ENCODE measurements at regions not wholly inside any gene's neighbourhood (a gene's known extent, or its start where the extent isn't known, plus 50 kb on each side); places are given as distances from the start of the nearest gene placed in this dataset.

DNA sequence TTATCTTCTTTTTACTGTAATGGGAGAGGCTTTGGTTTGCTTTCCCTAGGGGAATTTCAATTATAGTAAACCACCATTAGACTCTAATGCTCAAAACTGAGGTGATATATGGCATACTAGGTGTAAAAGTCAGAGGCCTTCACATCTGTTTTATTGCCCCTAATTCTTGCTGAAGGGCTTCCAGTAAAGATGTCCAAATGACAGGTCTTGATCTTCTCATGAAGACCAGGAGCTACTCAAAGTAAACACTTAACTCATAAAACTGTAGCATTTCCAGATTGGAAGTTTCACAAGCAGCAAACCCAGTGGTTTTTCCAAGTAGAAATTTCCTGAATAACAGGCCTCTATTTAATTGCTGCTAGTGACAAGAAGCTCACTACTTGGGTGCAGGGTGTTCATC lies 286.8 kb downstream of the RBM43 start:
- H3K27ac Mint-ChIP-seq, result no peak overlapping the region
- no peaks in the 10 kb centered on the region for H3K27me3 Mint-ChIP-seq (ENCODE audit: low read depth)
- CTCF ChIA-PET, result no interaction called here
- H3K9me3 Mint-ChIP-seq, result peaks cover 20% of the 10 kb centered on the region
- no peak overlapping the region for H3K4me3 Mint-ChIP-seq
- peaks cover 7% of the 10 kb centered on the region for H3K36me3 Mint-ChIP-seq
- POLR2A ChIA-PET, result no interaction called here
- TF ChIP-seq, protein P1, sequence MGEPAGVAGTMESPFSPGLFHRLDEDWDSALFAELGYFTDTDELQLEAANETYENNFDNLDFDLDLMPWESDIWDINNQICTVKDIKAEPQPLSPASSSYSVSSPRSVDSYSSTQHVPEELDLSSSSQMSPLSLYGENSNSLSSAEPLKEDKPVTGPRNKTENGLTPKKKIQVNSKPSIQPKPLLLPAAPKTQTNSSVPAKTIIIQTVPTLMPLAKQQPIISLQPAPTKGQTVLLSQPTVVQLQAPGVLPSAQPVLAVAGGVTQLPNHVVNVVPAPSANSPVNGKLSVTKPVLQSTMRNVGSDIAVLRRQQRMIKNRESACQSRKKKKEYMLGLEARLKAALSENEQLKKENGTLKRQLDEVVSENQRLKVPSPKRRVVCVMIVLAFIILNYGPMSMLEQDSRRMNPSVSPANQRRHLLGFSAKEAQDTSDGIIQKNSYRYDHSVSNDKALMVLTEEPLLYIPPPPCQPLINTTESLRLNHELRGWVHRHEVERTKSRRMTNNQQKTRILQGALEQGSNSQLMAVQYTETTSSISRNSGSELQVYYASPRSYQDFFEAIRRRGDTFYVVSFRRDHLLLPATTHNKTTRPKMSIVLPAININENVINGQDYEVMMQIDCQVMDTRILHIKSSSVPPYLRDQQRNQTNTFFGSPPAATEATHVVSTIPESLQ (CRISPR knock-in tag; IDR thresholded peaks at IDR 0.05), result no peak
- TF ChIP-seq RORB (CRISPR knock-in tag; IDR thresholded peaks at IDR 0.05), result peak; percentile 91; the same call in 1 of the 2 replicates
- H3K4me1 Mint-ChIP-seq, result peaks cover 26% of the 10 kb centered on the region
- ATAC-seq, result no peak
- DNase-seq (ENCODE audit: low spot score), result no peak

DNA sequence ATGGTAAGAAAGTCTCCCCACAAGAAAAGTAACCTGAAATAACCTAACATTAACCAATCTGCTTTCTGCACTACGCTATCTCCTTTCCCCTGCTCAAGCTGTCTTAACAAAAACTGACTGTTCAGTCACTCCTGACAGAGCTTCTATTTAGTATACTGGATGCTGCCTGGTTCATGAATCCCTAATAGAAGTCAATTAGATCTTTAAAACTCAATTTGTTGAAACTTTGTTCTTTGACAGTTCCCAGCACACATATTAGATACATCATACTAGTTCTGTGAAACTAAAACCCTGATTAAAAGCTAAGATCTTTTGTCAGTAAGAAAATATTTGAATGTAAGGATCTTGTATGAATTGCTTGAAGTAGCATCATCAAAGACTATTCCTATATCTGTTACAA lies 287.4 kb downstream of the RBM43 start:
- ChIA-PET CTCF (no interaction called here), POLR2A (no interaction called here)
- Mint-ChIP-seq H3K4me1 (peaks cover 26% of the 10 kb centered on the region), H3K27ac (no peak overlapping the region), H3K27me3 (ENCODE audit: low read depth) (no peaks in the 10 kb centered on the region), H3K36me3 (peaks cover 7% of the 10 kb centered on the region), H3K4me3 (no peak overlapping the region), H3K9me3 (peaks cover 22% of the 10 kb centered on the region)
- TF ChIP-seq, protein P2, sequence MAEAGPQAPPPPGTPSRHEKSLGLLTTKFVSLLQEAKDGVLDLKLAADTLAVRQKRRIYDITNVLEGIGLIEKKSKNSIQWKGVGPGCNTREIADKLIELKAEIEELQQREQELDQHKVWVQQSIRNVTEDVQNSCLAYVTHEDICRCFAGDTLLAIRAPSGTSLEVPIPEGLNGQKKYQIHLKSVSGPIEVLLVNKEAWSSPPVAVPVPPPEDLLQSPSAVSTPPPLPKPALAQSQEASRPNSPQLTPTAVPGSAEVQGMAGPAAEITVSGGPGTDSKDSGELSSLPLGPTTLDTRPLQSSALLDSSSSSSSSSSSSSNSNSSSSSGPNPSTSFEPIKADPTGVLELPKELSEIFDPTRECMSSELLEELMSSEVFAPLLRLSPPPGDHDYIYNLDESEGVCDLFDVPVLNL (CRISPR knock-in tag; IDR thresholded peaks at IDR 0.05; ENCODE audit: borderline replicate concordance, low read depth), result no peak
- TF ChIP-seq ZNF317 (CRISPR knock-in tag; IDR thresholded peaks at IDR 0.05; ENCODE audit: borderline replicate concordance, low read depth) (no peak), ZNF121 (CRISPR knock-in tag; IDR thresholded peaks at IDR 0.05) (no peak)
- DNase-seq (ENCODE audit: low spot score), result no peak
- no peak for ATAC-seq

DNA sequence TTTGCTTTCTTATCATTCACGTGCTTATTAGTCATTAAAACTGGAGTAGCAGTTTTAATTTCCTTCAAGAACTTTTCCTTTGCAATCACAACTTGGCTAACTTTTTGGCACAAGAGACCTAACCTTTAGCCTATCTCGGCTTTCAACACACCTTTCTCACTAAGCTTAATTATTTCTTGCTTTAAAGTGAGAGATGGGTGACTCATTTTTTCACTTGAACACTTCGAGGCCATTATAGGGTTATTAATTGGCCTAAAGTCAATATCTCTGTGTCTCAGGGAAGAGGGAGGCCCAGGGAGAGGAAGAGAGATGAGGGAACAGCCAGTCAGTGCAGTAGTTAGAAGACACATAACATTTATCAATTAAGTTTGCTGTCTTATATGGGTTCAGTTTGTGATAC lies 289.8 kb downstream of the RBM43 start:
- peaks cover 13% of the 10 kb centered on the region for H3K4me1 Mint-ChIP-seq
- H3K9me3 Mint-ChIP-seq, result peaks cover 25% of the 10 kb centered on the region
- TF ChIP-seq, protein P3, sequence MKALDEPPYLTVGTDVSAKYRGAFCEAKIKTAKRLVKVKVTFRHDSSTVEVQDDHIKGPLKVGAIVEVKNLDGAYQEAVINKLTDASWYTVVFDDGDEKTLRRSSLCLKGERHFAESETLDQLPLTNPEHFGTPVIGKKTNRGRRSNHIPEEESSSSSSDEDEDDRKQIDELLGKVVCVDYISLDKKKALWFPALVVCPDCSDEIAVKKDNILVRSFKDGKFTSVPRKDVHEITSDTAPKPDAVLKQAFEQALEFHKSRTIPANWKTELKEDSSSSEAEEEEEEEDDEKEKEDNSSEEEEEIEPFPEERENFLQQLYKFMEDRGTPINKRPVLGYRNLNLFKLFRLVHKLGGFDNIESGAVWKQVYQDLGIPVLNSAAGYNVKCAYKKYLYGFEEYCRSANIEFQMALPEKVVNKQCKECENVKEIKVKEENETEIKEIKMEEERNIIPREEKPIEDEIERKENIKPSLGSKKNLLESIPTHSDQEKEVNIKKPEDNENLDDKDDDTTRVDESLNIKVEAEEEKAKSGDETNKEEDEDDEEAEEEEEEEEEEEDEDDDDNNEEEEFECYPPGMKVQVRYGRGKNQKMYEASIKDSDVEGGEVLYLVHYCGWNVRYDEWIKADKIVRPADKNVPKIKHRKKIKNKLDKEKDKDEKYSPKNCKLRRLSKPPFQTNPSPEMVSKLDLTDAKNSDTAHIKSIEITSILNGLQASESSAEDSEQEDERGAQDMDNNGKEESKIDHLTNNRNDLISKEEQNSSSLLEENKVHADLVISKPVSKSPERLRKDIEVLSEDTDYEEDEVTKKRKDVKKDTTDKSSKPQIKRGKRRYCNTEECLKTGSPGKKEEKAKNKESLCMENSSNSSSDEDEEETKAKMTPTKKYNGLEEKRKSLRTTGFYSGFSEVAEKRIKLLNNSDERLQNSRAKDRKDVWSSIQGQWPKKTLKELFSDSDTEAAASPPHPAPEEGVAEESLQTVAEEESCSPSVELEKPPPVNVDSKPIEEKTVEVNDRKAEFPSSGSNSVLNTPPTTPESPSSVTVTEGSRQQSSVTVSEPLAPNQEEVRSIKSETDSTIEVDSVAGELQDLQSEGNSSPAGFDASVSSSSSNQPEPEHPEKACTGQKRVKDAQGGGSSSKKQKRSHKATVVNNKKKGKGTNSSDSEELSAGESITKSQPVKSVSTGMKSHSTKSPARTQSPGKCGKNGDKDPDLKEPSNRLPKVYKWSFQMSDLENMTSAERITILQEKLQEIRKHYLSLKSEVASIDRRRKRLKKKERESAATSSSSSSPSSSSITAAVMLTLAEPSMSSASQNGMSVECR (CRISPR knock-in tag; IDR thresholded peaks at IDR 0.05; ENCODE audit: borderline replicate concordance), result no peak
- TF ChIP-seq, protein P4, sequence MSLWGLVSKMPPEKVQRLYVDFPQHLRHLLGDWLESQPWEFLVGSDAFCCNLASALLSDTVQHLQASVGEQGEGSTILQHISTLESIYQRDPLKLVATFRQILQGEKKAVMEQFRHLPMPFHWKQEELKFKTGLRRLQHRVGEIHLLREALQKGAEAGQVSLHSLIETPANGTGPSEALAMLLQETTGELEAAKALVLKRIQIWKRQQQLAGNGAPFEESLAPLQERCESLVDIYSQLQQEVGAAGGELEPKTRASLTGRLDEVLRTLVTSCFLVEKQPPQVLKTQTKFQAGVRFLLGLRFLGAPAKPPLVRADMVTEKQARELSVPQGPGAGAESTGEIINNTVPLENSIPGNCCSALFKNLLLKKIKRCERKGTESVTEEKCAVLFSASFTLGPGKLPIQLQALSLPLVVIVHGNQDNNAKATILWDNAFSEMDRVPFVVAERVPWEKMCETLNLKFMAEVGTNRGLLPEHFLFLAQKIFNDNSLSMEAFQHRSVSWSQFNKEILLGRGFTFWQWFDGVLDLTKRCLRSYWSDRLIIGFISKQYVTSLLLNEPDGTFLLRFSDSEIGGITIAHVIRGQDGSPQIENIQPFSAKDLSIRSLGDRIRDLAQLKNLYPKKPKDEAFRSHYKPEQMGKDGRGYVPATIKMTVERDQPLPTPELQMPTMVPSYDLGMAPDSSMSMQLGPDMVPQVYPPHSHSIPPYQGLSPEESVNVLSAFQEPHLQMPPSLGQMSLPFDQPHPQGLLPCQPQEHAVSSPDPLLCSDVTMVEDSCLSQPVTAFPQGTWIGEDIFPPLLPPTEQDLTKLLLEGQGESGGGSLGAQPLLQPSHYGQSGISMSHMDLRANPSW (CRISPR knock-in tag; conservative IDR thresholded peaks at IDR 0.05; ENCODE audit: low read depth), result no peak
- TF ChIP-seq NFYB (CRISPR knock-in tag; conservative IDR thresholded peaks at IDR 0.05; ENCODE audit: low read depth), result no peak
- TF ChIP-seq PREB (CRISPR knock-in tag; IDR thresholded peaks at IDR 0.05; ENCODE audit: borderline replicate concordance), result no peak
- no peak for TF ChIP-seq PRRX2 (CRISPR knock-in tag; IDR thresholded peaks at IDR 0.05)
- TF ChIP-seq MYBL2 (CRISPR knock-in tag; IDR thresholded peaks at IDR 0.05), result no peak
- TF ChIP-seq, protein P5, sequence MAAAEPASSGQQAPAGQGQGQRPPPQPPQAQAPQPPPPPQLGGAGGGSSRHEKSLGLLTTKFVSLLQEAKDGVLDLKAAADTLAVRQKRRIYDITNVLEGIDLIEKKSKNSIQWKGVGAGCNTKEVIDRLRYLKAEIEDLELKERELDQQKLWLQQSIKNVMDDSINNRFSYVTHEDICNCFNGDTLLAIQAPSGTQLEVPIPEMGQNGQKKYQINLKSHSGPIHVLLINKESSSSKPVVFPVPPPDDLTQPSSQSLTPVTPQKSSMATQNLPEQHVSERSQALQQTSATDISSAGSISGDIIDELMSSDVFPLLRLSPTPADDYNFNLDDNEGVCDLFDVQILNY (CRISPR knock-in tag; IDR thresholded peaks at IDR 0.05), result no peak
- TF ChIP-seq GABPB1 (CRISPR knock-in tag; IDR thresholded peaks at IDR 0.05), result no peak
- no peak for TF ChIP-seq ESRRA (CRISPR knock-in tag; IDR thresholded peaks at IDR 0.05; ENCODE audit: borderline replicate concordance)
- TF ChIP-seq, protein P1 (CRISPR knock-in tag; IDR thresholded peaks at IDR 0.05), result no peak
- TF ChIP-seq, protein P6, sequence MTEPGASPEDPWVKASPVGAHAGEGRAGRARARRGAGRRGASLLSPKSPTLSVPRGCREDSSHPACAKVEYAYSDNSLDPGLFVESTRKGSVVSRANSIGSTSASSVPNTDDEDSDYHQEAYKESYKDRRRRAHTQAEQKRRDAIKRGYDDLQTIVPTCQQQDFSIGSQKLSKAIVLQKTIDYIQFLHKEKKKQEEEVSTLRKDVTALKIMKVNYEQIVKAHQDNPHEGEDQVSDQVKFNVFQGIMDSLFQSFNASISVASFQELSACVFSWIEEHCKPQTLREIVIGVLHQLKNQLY (CRISPR knock-in tag; IDR thresholded peaks at IDR 0.05), result no peak
- CTCF ChIA-PET, result no interaction called here
- H3K27ac Mint-ChIP-seq, result no peak overlapping the region
- H3K36me3 Mint-ChIP-seq, result peaks cover 7% of the 10 kb centered on the region
- no peak for DNase-seq (ENCODE audit: low spot score)
- POLR2A ChIA-PET, result no interaction called here
- H3K27me3 Mint-ChIP-seq (ENCODE audit: low read depth), result no peaks in the 10 kb centered on the region
- ATAC-seq, result no peak
- H3K4me3 Mint-ChIP-seq, result no peak overlapping the region

All from WTC11 (cell line).